ENCODE measurements at regions not wholly inside any gene's neighbourhood (a gene's known extent, or its start where the extent isn't known, plus 50 kb on each side); places are given as distances from the start of the nearest gene placed in this dataset.

GRCh38 chr2:66202586-66202985 lies 232.3 kb upstream of the MEIS1 start:
- TF ChIP-seq CREB1 (IDR thresholded peaks at IDR 0.05; ENCODE audit: low read depth), result no peak
- TF ChIP-seq, protein P1, sequence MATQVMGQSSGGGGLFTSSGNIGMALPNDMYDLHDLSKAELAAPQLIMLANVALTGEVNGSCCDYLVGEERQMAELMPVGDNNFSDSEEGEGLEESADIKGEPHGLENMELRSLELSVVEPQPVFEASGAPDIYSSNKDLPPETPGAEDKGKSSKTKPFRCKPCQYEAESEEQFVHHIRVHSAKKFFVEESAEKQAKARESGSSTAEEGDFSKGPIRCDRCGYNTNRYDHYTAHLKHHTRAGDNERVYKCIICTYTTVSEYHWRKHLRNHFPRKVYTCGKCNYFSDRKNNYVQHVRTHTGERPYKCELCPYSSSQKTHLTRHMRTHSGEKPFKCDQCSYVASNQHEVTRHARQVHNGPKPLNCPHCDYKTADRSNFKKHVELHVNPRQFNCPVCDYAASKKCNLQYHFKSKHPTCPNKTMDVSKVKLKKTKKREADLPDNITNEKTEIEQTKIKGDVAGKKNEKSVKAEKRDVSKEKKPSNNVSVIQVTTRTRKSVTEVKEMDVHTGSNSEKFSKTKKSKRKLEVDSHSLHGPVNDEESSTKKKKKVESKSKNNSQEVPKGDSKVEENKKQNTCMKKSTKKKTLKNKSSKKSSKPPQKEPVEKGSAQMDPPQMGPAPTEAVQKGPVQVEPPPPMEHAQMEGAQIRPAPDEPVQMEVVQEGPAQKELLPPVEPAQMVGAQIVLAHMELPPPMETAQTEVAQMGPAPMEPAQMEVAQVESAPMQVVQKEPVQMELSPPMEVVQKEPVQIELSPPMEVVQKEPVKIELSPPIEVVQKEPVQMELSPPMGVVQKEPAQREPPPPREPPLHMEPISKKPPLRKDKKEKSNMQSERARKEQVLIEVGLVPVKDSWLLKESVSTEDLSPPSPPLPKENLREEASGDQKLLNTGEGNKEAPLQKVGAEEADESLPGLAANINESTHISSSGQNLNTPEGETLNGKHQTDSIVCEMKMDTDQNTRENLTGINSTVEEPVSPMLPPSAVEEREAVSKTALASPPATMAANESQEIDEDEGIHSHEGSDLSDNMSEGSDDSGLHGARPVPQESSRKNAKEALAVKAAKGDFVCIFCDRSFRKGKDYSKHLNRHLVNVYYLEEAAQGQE (IDR thresholded peaks at IDR 0.05; ENCODE audit: low read depth), result no peak
- no peak for TF ChIP-seq FOXM1 (IDR thresholded peaks at IDR 0.05; ENCODE audit: borderline replicate concordance, low read depth)
